ENCODE measurements at regions not wholly inside any gene's neighbourhood (a gene's known extent, or its start where the extent isn't known, plus 50 kb on each side); places are given as distances from the start of the nearest gene placed in this dataset.

GRCh38 chr2:88860421-88861075 lies 169.1 kb downstream of the RPIA start (continued):
- TF ChIP-seq E2F4 (CRISPR knock-in tag; IDR thresholded peaks at IDR 0.05; ENCODE audit: borderline replicate concordance, low read depth) = no peak
- no peak for TF ChIP-seq ZNF671 (CRISPR knock-in tag; IDR thresholded peaks at IDR 0.05)
- TF ChIP-seq ZNF138 (CRISPR knock-in tag; conservative IDR thresholded peaks at IDR 0.05) = no peak
- TF ChIP-seq RORB (CRISPR knock-in tag; IDR thresholded peaks at IDR 0.05) = no peak
- no peak for TF ChIP-seq KAT7 (CRISPR knock-in tag; IDR thresholded peaks at IDR 0.05; ENCODE audit: borderline replicate concordance)
- no peak for TF ChIP-seq AR (CRISPR knock-in tag; IDR thresholded peaks at IDR 0.05)
- no peak for TF ChIP-seq MYBL2 (CRISPR knock-in tag; IDR thresholded peaks at IDR 0.05)
- TF ChIP-seq CDX4 (CRISPR knock-in tag; IDR thresholded peaks at IDR 0.05; ENCODE audit: borderline replicate concordance) = no peak
- TF ChIP-seq RELA (CRISPR knock-in tag; IDR thresholded peaks at IDR 0.05; ENCODE audit: borderline replicate concordance) = no peak

- Mint-ChIP-seq H3K27me3 (ENCODE audit: low read depth) (no peaks in the 10 kb centered on the region), H3K4me3 (no peak overlapping the region), H3K27ac (no peak overlapping the region), H3K4me1 (peaks cover 4% of the 10 kb centered on the region), H3K9me3 (peaks cover 7% of the 10 kb centered on the region; the same call in 1 of the 2 replicates), H3K36me3 (peaks cover 2% of the 10 kb centered on the region)
- no peak for DNase-seq (ENCODE audit: low spot score)
- ATAC-seq = no peak
- ChIA-PET CTCF (interaction anchor here (1.1 to 2.9 kb wide), 4 partner anchors 13 to 75 kb away, joined by 3 to 12 read pairs (median 8); no protein-coding TSS in a partner anchor), POLR2A (no interaction called here)
- TF ChIP-seq ZNF425 (CRISPR knock-in tag; conservative IDR thresholded peaks at IDR 0.05) = no peak
- no peak for TF ChIP-seq ATF1 (CRISPR knock-in tag; IDR thresholded peaks at IDR 0.05)
- no peak for TF ChIP-seq IRF1 (CRISPR knock-in tag; IDR thresholded peaks at IDR 0.05)
- no peak for TF ChIP-seq MAX (CRISPR knock-in tag; IDR thresholded peaks at IDR 0.05)
- no peak for TF ChIP-seq CTCF (IDR thresholded peaks at IDR 0.05)
- no peak for TF ChIP-seq ZNF281 (CRISPR knock-in tag; IDR thresholded peaks at IDR 0.05)
- TF ChIP-seq NR1H2 (CRISPR knock-in tag; IDR thresholded peaks at IDR 0.05) = no peak
- TF ChIP-seq E2F5 (CRISPR knock-in tag; IDR thresholded peaks at IDR 0.05) = no peak
- TF ChIP-seq ZNF512 (CRISPR knock-in tag; IDR thresholded peaks at IDR 0.05; ENCODE audit: borderline replicate concordance) = no peak
- TF ChIP-seq NFYB (CRISPR knock-in tag; conservative IDR thresholded peaks at IDR 0.05; ENCODE audit: low read depth) = no peak
Measured at GRCh38 chr2:88865801-88866371, 174.4 kb downstream of the RPIA start.
